Fibroblast of mammary gland (primary cell): ENCODE measurements at regions not wholly inside any gene's neighbourhood (a gene's known extent, or its start where the extent isn't known, plus 50 kb on each side); places are given as distances from the start of the nearest gene placed in this dataset.
"Not testable (repeated sequence)": the region's sequence is repeated elsewhere in the genome, so short reads cannot be mapped to it uniquely, and the experiment has no call there.

Experiments used
- DNase-seq: peaks from one replicate; pipeline ENCODE4 v3.0.0-alpha.2; 2010; ENCODE audit warnings: low read depth
- H3K4me3 ChIP-seq: 2 replicates; pipeline ENCODE4 v1.5.1; 2011; ENCODE audit warnings: low read depth, mild to moderate bottlenecking, low read length, moderate library complexity; ENCODE audit not compliant: control insufficient read depth
- CTCF ChIP-seq: conservative IDR thresholded peaks from 2 replicates; pipeline ENCODE4 v1.5.1; 2011; ENCODE audit warnings: low read depth, low read length, inconsistent platforms; ENCODE audit not compliant: control insufficient read depth, insufficient read depth

GRCh38 chr7:16369855-16370254 lies 51.5 kb downstream of the CRPPA start:
- no peak for DNase-seq
- no peak overlapping the region for H3K4me3 ChIP-seq
- TF ChIP-seq CTCF, result no peak

GRCh38 chr7:16369309-16369708 lies 52.0 kb downstream of the CRPPA start:
- H3K4me3 ChIP-seq, DNase-seq: not testable (repeated sequence)

- no peak overlapping the region for H3K4me3 ChIP-seq
- DNase-seq, result no peak
- no peak for TF ChIP-seq CTCF
Observed at GRCh38 chr7:16368885-16369284, 52.5 kb downstream of the CRPPA start.

- no peak for TF ChIP-seq CTCF
Observed at GRCh38 chr7:16367115-16367514, 54.2 kb downstream of the CRPPA start.

GRCh38 chr7:16365952-16366351 lies 55.4 kb downstream of the CRPPA start:
- TF ChIP-seq CTCF, result no peak
- no peak for DNase-seq
- H3K4me3 ChIP-seq, result no peak overlapping the region

More at GRCh38 chr7:16367115-16367514, 54.2 kb downstream of the CRPPA start:
- DNase-seq, result no peak
- no peak overlapping the region for H3K4me3 ChIP-seq

GRCh38 chr7:16365177-16365576 lies 56.2 kb downstream of the CRPPA start:
- H3K4me3 ChIP-seq, result no peak overlapping the region
- no peak for TF ChIP-seq CTCF
- no peak for DNase-seq

GRCh38 chr7:16359216-16359615 lies 62.1 kb downstream of the CRPPA start:
- no peak for TF ChIP-seq CTCF
- peak; percentile 55 for DNase-seq
- no peak overlapping the region for H3K4me3 ChIP-seq
